HCT116 (cell line): ENCODE measurements at regions not wholly inside any gene's neighbourhood (a gene's known extent, or its start where the extent isn't known, plus 50 kb on each side); places are given as distances from the start of the nearest gene placed in this dataset.

Experiments used
- ATAC-seq: fragments of 200-7000 bp; cut with Tn5 transposase; 2 replicates; pipeline ENCODE4 v1.9.1; 2020; ENCODE audit warnings: mild to moderate bottlenecking, moderate library complexity
- BruUV-seq: library from RNA; stranded (reverse); fragments of 400-500 nt; replicated peaks from 2 replicates; lab custom pipeline; 2021; lab: Mats Ljungman, UMichigan
- CTCF ChIA-PET: fragments of 300-600 bp; sonication (Branson Sonifier 250); formaldehyde crosslinking; loops from one replicate; lab custom pipeline; 2021; ENCODE audit warnings: antibody characterized with exemption; lab: Charles Lee
- POLR2A ChIA-PET: fragments of 300-600, 350-600 bp; sonication (Branson Sonifier 250); formaldehyde crosslinking; loops from one replicate; lab custom pipeline; 2021; ENCODE audit warnings: antibody characterized with exemption; lab: Charles Lee
- RAD21 ChIA-PET, 2 experiments: fragments of 300-600 bp; sonication (Branson Sonifier 250); formaldehyde crosslinking; loops; one replicate each; lab custom pipeline; 2023; ENCODE audit warnings: low total read pairs in 2 of 2; ENCODE audit not compliant: uncharacterized antibody in 2 of 2, unreplicated experiment in 2 of 2, low non-redundant PET in 1 of 2; lab: Charles Lee
- DNase-seq: peaks from one replicate; pipeline ENCODE4 v3.0.0-alpha.2; 2010; ENCODE audit warnings: low read depth, low spot score
- H2AFZ ChIP-seq: fragments of 200-600 bp; shearing (Covaris generic), sonication (generic); 2 replicates; pipeline ENCODE4 v1.6.1; 2017; ENCODE audit warnings: low read depth, mixed run types, mixed read lengths, antibody characterized with exemption, low read length; ENCODE audit not compliant: poor library complexity, severe bottlenecking
- H3K27ac ChIP-seq: 2 replicates; pipeline ENCODE4 v1.5.1; 2012; ENCODE audit warnings: low read depth, low read length
- H3K27me3 ChIP-seq: fragments of 200-600 bp; sonication (generic); 2 replicates; pipeline ENCODE4 v1.6.1; 2016; ENCODE audit warnings: mixed run types, low read length, mixed read lengths; ENCODE audit not compliant: insufficient read depth
- H3K36me3 ChIP-seq, 2 experiments: fragments of 200-500 bp in 1 of 2; fragments of 200-600 bp in 1 of 2; sonication (Bioruptor generic) in 1 of 2; sonication (generic) in 1 of 2; 2 replicates each; pipeline versions ENCODE4 v1.5.1 to v1.6.1; 2014 to 2016; ENCODE audit warnings: low read length in 2 of 2, inconsistent platforms in 1 of 2, mixed read lengths in 1 of 2, mixed run types in 1 of 2; ENCODE audit not compliant: insufficient read depth in 2 of 2, control insufficient read depth in 1 of 2
- H3K4me1 ChIP-seq, 2 experiments: fragments of 200-600 bp in 1 of 2; sonication (generic) in 1 of 2; 2 replicates each; pipeline versions ENCODE4 v1.5.1 to v1.6.1; 2012 to 2017; ENCODE audit warnings: low read length in 2 of 2, inconsistent platforms in 1 of 2, mild to moderate bottlenecking in 1 of 2, mixed read lengths in 1 of 2, mixed run types in 1 of 2, moderate library complexity in 1 of 2; ENCODE audit not compliant: insufficient read depth in 2 of 2, control insufficient read depth in 1 of 2
- H3K4me2 ChIP-seq: fragments of 200-600 bp; sonication (generic); 2 replicates; pipeline ENCODE4 v1.6.1; 2017; ENCODE audit warnings: mixed run types, low read length, mixed read lengths
- H3K4me3 ChIP-seq, 2 experiments: fragments of 200-600 bp in 1 of 2; sonication (generic) in 1 of 2; replicated peaks in 1 of 2; 2 replicates each; pipeline ENCODE4 v1.5.1; 2011 to 2016; ENCODE audit warnings: low read length in 2 of 2, control low read depth in 1 of 2, low read depth in 1 of 2, mild to moderate bottlenecking in 1 of 2, mixed read lengths in 1 of 2, mixed run types in 1 of 2
- H3K79me2 ChIP-seq: fragments of 200-600 bp; sonication (generic); 2 replicates; pipeline ENCODE4 v1.6.1; 2017; ENCODE audit warnings: mild to moderate bottlenecking, mixed run types, low read length, moderate library complexity, mixed read lengths; ENCODE audit not compliant: insufficient read depth
- H3K9ac ChIP-seq: fragments of 200-600 bp; sonication (generic); 2 replicates; pipeline ENCODE4 v1.6.1; 2016; ENCODE audit warnings: low read length, mixed read lengths
- H3K9me2 ChIP-seq: fragments of 200-600 bp; sonication (generic), shearing (Covaris generic); 2 replicates; pipeline ENCODE4 v1.6.1; 2017; ENCODE audit warnings: mixed run types, mild to moderate bottlenecking, moderate library complexity; ENCODE audit not compliant: insufficient read depth
- H3K9me3 ChIP-seq, 2 experiments: fragments of 200-500 bp in 1 of 2; fragments of 200-600 bp in 1 of 2; sonication (Bioruptor generic) in 1 of 2; sonication (generic) in 1 of 2; 2 replicates each; pipeline ENCODE4 v1.6.1; 2014 to 2017; ENCODE audit warnings: low read length in 2 of 2, mixed read lengths in 2 of 2, inconsistent platforms in 1 of 2, low read depth in 1 of 2, mild to moderate bottlenecking in 1 of 2, mixed run types in 1 of 2, moderate library complexity in 1 of 2; ENCODE audit not compliant: control insufficient read depth in 1 of 2, insufficient read depth in 1 of 2
- H4K20me1 ChIP-seq: fragments of 200-600 bp; sonication (generic), shearing (Covaris generic); 2 replicates; pipeline ENCODE4 v1.6.1; 2017; ENCODE audit warnings: mixed run types, mild to moderate bottlenecking, moderate library complexity; ENCODE audit not compliant: insufficient read depth
- CBX3 ChIP-seq: IDR thresholded peaks from 2 replicates; pipeline ENCODE4 v1.6.1; 2012; ENCODE audit warnings: low read depth
- EGR1 ChIP-seq: IDR thresholded peaks from 2 replicates; pipeline ENCODE4 v1.6.1; 2012; ENCODE audit warnings: low read depth
- EZH2phosphoT487 ChIP-seq: fragments of 200-600 bp; IDR thresholded peaks from 2 replicates; pipeline ENCODE4 v1.6.1; 2018; ENCODE audit warnings: antibody characterized with exemption, borderline replicate concordance
- POLR2A ChIP-seq: IDR thresholded peaks from 2 replicates; pipeline ENCODE4 v1.7.0; 2011; ENCODE audit warnings: borderline replicate concordance; ENCODE audit not compliant: insufficient read depth, insufficient read length; ENCODE audit errors: extremely low read depth
- POLR2AphosphoS5 ChIP-seq: IDR thresholded peaks from 2 replicates; pipeline ENCODE4 v1.6.1; 2011; ENCODE audit warnings: mild to moderate bottlenecking, low read depth, low read length, moderate library complexity
- RAD21 ChIP-seq: IDR thresholded peaks from 2 replicates; pipeline ENCODE4 v1.6.1; 2012; ENCODE audit warnings: low read depth, mild to moderate bottlenecking
- TCF7L2 ChIP-seq: IDR thresholded peaks from 2 replicates; pipeline ENCODE4 v1.7.0; 2011; ENCODE audit warnings: borderline replicate concordance, inconsistent platforms; ENCODE audit not compliant: insufficient read depth, insufficient read length; ENCODE audit errors: extremely low read depth
- ZFX ChIP-seq: fragments of 450-650 bp; IDR thresholded peaks from 2 replicates; pipeline ENCODE4 v1.6.1; 2017
- intact Hi-C: fragments of 100-400 bp; cut with micrococcal nuclease; formaldehyde crosslinking; loops from 2 replicates; pipeline ENCODE4 v1.10.0; 2022
- TF ChIP-seq, protein P1 (sequence below), 3 experiments: fragments of 200-600 bp in 1 of 3; sonication (generic) in 1 of 3; IDR thresholded peaks in 2 of 3; conservative IDR thresholded peaks in 1 of 3; 2 replicates each; pipeline ENCODE4 v1.5.1; 2012 to 2017; ENCODE audit warnings: low read depth in 2 of 3, low read length in 2 of 3, antibody characterized with exemption in 1 of 3, borderline replicate concordance in 1 of 3, control low read depth in 1 of 3, mild to moderate bottlenecking in 1 of 3, mixed read lengths in 1 of 3, mixed run types in 1 of 3, moderate library complexity in 1 of 3; ENCODE audit not compliant: insufficient read depth in 1 of 3
- TF ChIP-seq, protein P2 (sequence below): IDR thresholded peaks from 2 replicates; pipeline ENCODE4 v1.6.1; 2012

DNA sequence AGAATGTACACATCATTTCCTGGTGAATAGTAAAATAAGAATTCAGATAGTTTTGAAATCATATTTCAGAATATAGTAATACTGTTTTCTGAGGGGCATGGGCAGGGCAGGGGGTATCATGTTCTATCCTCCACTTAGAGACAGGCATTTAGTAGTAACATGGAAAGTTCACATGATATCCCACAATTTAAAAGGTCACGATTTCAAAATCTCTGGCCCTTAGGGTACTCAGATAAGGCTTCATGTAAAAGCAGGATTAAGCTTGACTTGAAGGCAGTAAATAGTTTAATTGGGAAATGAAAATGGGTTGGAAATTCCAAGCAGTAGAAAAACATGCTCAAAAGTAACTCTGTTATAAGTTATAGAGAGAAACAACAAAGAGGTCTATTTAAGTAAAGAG, 353.2 kb upstream of the AGTR1 start (continued):
- TF ChIP-seq EGR1: no peak
- no peak for TF ChIP-seq POLR2AphosphoS5
- TF ChIP-seq CBX3: no peak
- TF ChIP-seq RAD21: no peak
- no peak for TF ChIP-seq TCF7L2
- TF ChIP-seq, all 23 proteins: peak for 0

DNA sequence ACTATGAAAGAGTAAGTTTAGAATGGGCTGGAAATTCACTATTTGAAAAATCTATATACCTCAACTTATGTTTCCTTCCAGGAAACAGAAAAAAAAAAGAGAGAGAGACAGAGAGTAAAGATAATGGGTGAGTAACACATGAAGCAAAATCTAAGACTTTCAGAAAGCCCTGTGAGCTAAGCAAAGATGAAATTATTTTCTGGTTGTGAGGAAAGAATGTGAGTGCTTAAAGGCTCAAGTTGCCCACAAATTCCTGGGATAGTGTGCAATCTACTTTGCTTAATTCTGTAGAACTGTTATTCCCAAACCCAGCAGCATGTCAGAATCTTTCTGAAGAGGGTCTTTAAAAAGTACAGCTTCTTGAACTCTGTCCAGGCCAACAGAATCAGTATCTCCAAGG, 337.7 kb upstream of the AGTR1 start:
- intact Hi-C loops: loop anchor here (10.0 kb wide), 2 partner anchors 745 to 1545 kb away; no protein-coding TSS in a partner anchor
- CTCF ChIA-PET: no interaction called here
- H3K27me3 ChIP-seq: no peaks in the 10 kb centered on the region
- no peaks in the 10 kb centered on the region for H3K36me3 ChIP-seq
- BruUV-seq: no TSS peak
- TF ChIP-seq, protein P1, sequence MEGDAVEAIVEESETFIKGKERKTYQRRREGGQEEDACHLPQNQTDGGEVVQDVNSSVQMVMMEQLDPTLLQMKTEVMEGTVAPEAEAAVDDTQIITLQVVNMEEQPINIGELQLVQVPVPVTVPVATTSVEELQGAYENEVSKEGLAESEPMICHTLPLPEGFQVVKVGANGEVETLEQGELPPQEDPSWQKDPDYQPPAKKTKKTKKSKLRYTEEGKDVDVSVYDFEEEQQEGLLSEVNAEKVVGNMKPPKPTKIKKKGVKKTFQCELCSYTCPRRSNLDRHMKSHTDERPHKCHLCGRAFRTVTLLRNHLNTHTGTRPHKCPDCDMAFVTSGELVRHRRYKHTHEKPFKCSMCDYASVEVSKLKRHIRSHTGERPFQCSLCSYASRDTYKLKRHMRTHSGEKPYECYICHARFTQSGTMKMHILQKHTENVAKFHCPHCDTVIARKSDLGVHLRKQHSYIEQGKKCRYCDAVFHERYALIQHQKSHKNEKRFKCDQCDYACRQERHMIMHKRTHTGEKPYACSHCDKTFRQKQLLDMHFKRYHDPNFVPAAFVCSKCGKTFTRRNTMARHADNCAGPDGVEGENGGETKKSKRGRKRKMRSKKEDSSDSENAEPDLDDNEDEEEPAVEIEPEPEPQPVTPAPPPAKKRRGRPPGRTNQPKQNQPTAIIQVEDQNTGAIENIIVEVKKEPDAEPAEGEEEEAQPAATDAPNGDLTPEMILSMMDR (IDR thresholded peaks at IDR 0.05 in 2 of 3, conservative IDR thresholded peaks at IDR 0.05 in 1 of 3; ENCODE audit: borderline replicate concordance in 1 of 3, insufficient read depth in 1 of 3, low read depth in 2 of 3, low read length in 2 of 3): no peak
- TF ChIP-seq, protein P2, sequence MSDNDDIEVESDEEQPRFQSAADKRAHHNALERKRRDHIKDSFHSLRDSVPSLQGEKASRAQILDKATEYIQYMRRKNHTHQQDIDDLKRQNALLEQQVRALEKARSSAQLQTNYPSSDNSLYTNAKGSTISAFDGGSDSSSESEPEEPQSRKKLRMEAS: no peak
- TF ChIP-seq ZFX: no peak
- TF ChIP-seq EZH2phosphoT487: no peak
- TF ChIP-seq POLR2A: no peak
- no peaks in the 10 kb centered on the region for H3K4me1 ChIP-seq
- RAD21 ChIA-PET: no interaction called here
- no peak overlapping the region for H2AFZ ChIP-seq
- no peaks in the 10 kb centered on the region for H3K79me2 ChIP-seq
- H3K4me2 ChIP-seq: no peak overlapping the region
- H3K27ac ChIP-seq: no peak overlapping the region
- POLR2A ChIA-PET: no interaction called here
- DNase-seq (no peak), ATAC-seq (no peak)
- no peaks in the 10 kb centered on the region for H3K9me3 ChIP-seq
- H4K20me1 ChIP-seq: no peaks in the 10 kb centered on the region
- H3K9me2 ChIP-seq: no peaks in the 10 kb centered on the region
- no peak overlapping the region for H3K9ac ChIP-seq
- no peak overlapping the region for H3K4me3 ChIP-seq
